K562 (cell line): ENCODE measurements at regions not wholly inside any gene's neighbourhood (a gene's known extent, or its start where the extent isn't known, plus 50 kb on each side); places are given as distances from the start of the nearest gene placed in this dataset.
A peak's percentile ranks its signal among the peaks of the same experiment; 100 is the strongest.

Experiments used
- ATAC-seq: fragments of 200-7000 bp; cut with Tn5 transposase; 3 replicates; pipeline ENCODE4 v1.9.1; 2020; ENCODE audit warnings: moderate library complexity
- BruUV-seq: library from RNA; stranded (reverse); fragments of 400-500 nt; replicated peaks from 2 replicates; lab custom pipeline; 2021; lab: Mats Ljungman, UMichigan
- CTCF ChIA-PET: fragments of 300-600 bp; formaldehyde crosslinking; extraction: SDS; loops from one replicate; lab custom pipeline; 2021; ENCODE audit warnings: low intra/inter-chr PET ratio; lab: Yijun Ruan, JAX
- POLR2A ChIA-PET: fragments of 300-600, 350-650 bp; sonication (Branson Sonifier 250); formaldehyde crosslinking; extraction: SDS; loops from one replicate; lab custom pipeline; 2021; ENCODE audit warnings: antibody characterized with exemption, inconsistent platforms; lab: Yijun Ruan, JAX
- DNase-seq, 4 experiments: peaks; one replicate each; pipeline versions ENCODE4 v3.0.0 to v3.0.0-alpha.2; 2011 to 2018; ENCODE audit warnings: low spot score in 3 of 4, mixed read lengths in 3 of 4; ENCODE audit errors: extremely low read depth in 1 of 4
- FAIRE-seq: peaks from 2 replicates; lab custom pipeline; 2011; peaks lifted over from hg19 to GRCh38; lab: Jason Lieb, UNC
- H2AFZ ChIP-seq: 2 replicates; pipeline ENCODE4 v1.6.0; 2011; ENCODE audit warnings: low read depth, low read length, control low read depth, inconsistent platforms
- H3K27ac ChIP-seq: fragments of 200-600 bp; 3 replicates; pipeline ENCODE4 v1.8.0; 2011; ENCODE audit warnings: low read depth, mild to moderate bottlenecking, control low read depth, inconsistent platforms, low read length, moderate library complexity, mixed read lengths; ENCODE audit errors: extremely low read depth
- H3K27me3 ChIP-seq, 2 experiments: fragments of 300-600 bp in 1 of 2; 2 replicates in 1 of 2; 3 replicates in 1 of 2; pipeline versions ENCODE4 v1.6.0 to v1.8.0; 2011; ENCODE audit warnings: inconsistent platforms in 2 of 2, low read length in 2 of 2, mild to moderate bottlenecking in 1 of 2, mixed read lengths in 1 of 2, moderate library complexity in 1 of 2; ENCODE audit not compliant: control insufficient read depth in 2 of 2, insufficient read depth in 2 of 2
- H3K36me3 ChIP-seq: fragments of 300-600 bp; 3 replicates; pipeline ENCODE4 v1.8.0; 2011; ENCODE audit warnings: mild to moderate bottlenecking, low read length, inconsistent platforms; ENCODE audit not compliant: control insufficient read depth, insufficient read depth
- H3K4me1 ChIP-seq, 2 experiments: fragments of 200-600 bp in 1 of 2; replicated peaks in 1 of 2; 2 replicates in 1 of 2; 3 replicates in 1 of 2; pipeline versions ENCODE4 v1.5.1 to v1.8.0; 2011; ENCODE audit warnings: inconsistent platforms in 2 of 2, low read length in 2 of 2, mild to moderate bottlenecking in 1 of 2, mixed read lengths in 1 of 2, moderate library complexity in 1 of 2; ENCODE audit not compliant: control insufficient read depth in 2 of 2, insufficient read depth in 2 of 2
- H3K4me2 ChIP-seq: 2 replicates; pipeline ENCODE4 v1.6.1; 2011; ENCODE audit warnings: low read length, control low read depth, inconsistent platforms, mixed read lengths; ENCODE audit not compliant: insufficient read depth
- H3K4me3 ChIP-seq: fragments of 200-600 bp; sonication (generic), shearing (Covaris generic); 2 replicates; pipeline ENCODE4 v1.5.1; 2016; ENCODE audit warnings: control low read depth, inconsistent platforms
- H3K79me2 ChIP-seq: fragments of 200-600 bp; 3 replicates; pipeline ENCODE4 v1.8.0; 2011; ENCODE audit warnings: low read length, inconsistent platforms; ENCODE audit not compliant: control insufficient read depth, insufficient read depth
- H3K9ac ChIP-seq, 2 experiments: 2 replicates each; pipeline versions ENCODE4 v1.6.0 to v1.6.1; 2011; ENCODE audit warnings: low read depth in 2 of 2, low read length in 2 of 2, control low read depth in 1 of 2, inconsistent platforms in 1 of 2, mild to moderate bottlenecking in 1 of 2, mixed read lengths in 1 of 2; ENCODE audit not compliant: insufficient read depth in 1 of 2
- H3K9me1 ChIP-seq: one replicate; pipeline ENCODE4 v1.6.0; 2011; ENCODE audit warnings: inconsistent platforms, mild to moderate bottlenecking, low read length, moderate library complexity; ENCODE audit not compliant: control insufficient read depth, insufficient read depth
- H3K9me3 ChIP-seq: replicated peaks from 2 replicates; pipeline ENCODE4 v1.5.1; 2011; ENCODE audit warnings: low read depth, low read length, inconsistent platforms; ENCODE audit not compliant: control insufficient read depth, insufficient read depth
- H4K20me1 ChIP-seq: replicated peaks from 2 replicates; pipeline ENCODE4 v1.6.1; 2011; ENCODE audit warnings: low read length, inconsistent platforms, mixed read lengths; ENCODE audit not compliant: control insufficient read depth, insufficient read depth
- ATF7 ChIP-seq: fragments of 450-650 bp; IDR thresholded peaks from 2 replicates; pipeline ENCODE4 v1.7.1; 2014; ENCODE audit warnings: mild to moderate bottlenecking, moderate library complexity
- CSDE1 ChIP-seq, 2 experiments: fragments of 450-650 bp; IDR thresholded peaks; 2 replicates each; pipeline ENCODE4 v1.6.1; 2016; ENCODE audit warnings: mild to moderate bottlenecking in 1 of 2
- FOSL1 ChIP-seq: fragments of 200-800 bp; sonication (Bioruptor generic); conservative IDR thresholded peaks from 2 replicates; pipeline ENCODE4 v1.6.1; 2016; ENCODE audit warnings: missing genetic modification characterization, missing compliant biosample characterization
- FOXA1 ChIP-seq: fragments of 450-650 bp; IDR thresholded peaks from 2 replicates; pipeline ENCODE4 v1.6.1; 2016; ENCODE audit warnings: mild to moderate bottlenecking, borderline replicate concordance
- NFE2L1 ChIP-seq: fragments of 450-650 bp; IDR thresholded peaks from 2 replicates; pipeline ENCODE4 v1.6.1; 2016; ENCODE audit warnings: missing genetic modification characterization, low read depth, mild to moderate bottlenecking, missing compliant biosample characterization, moderate library complexity, borderline replicate concordance
- NR0B1 ChIP-seq: fragments of 450-650 bp; IDR thresholded peaks from one replicate; pipeline ENCODE4 v1.6.1; 2018; ENCODE audit warnings: mild to moderate bottlenecking, moderate library complexity; ENCODE audit not compliant: partially characterized antibody
- WGBS: fragments of 100-300 bp; shearing (Covaris generic); methylation state at CpG from one replicate; pipeline ENCODE4 v1.1.6; 2016; ENCODE audit warnings: low coverage, mixed read lengths; ENCODE audit not compliant: insufficient coverage; ENCODE audit errors: missing lambda C conversion rate; 5-methylcytosine and 5-hydroxymethylcytosine counted together
- in situ Hi-C: fragments of 300-500 bp; cut with MboI; formaldehyde crosslinking; loops from 4 replicates; pipeline ENCODE4 v1.15.0; 2018; ENCODE audit warnings: inconsistent platforms, mixed read lengths
- intact Hi-C: fragments of 100-400 bp; cut with micrococcal nuclease; formaldehyde crosslinking; loops from 2 replicates; pipeline ENCODE4 v1.14.2; 2022
- TF ChIP-seq, protein P1 (sequence below): sonication (generic); IDR thresholded peaks from 2 replicates; pipeline ENCODE4 v1.6.1; 2016

DNA sequence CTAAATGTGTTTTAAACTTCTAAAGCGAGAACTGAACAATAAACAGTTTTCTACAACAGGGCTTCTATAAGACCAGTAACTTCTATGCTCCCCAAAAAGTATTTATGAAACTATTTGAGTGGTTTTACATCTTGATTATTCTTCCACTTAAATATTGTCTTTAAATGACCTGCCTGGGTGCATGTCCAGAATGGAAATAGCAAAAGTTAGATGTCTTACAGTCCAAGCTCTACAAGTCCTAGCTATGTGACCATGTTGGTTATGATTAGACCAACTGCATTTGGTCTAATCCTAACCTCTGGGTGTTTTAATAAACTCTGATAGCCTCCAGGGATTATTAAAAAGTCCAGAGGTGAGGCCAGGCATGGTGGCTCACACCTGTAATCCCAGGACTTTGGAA lies 79.0 kb upstream of the ATXN3L start:
- no peak overlapping the region for H3K4me3 ChIP-seq
- no peaks in the 10 kb centered on the region for H3K9me3 ChIP-seq
- H3K4me2 ChIP-seq, result no peak overlapping the region
- no peaks in the 10 kb centered on the region for H4K20me1 ChIP-seq
- no peak overlapping the region for H3K9ac ChIP-seq
- no peaks in the 10 kb centered on the region for H3K79me2 ChIP-seq
- ChIA-PET CTCF (no interaction called here), POLR2A (no interaction called here)
- 40% methylated on average over 1 of the region's 1 CpG for WGBS
- H3K36me3 ChIP-seq, result no peaks in the 10 kb centered on the region
- H3K27ac ChIP-seq, result no peak overlapping the region
- H2AFZ ChIP-seq, result no peak overlapping the region
- TF ChIP-seq, protein P1, sequence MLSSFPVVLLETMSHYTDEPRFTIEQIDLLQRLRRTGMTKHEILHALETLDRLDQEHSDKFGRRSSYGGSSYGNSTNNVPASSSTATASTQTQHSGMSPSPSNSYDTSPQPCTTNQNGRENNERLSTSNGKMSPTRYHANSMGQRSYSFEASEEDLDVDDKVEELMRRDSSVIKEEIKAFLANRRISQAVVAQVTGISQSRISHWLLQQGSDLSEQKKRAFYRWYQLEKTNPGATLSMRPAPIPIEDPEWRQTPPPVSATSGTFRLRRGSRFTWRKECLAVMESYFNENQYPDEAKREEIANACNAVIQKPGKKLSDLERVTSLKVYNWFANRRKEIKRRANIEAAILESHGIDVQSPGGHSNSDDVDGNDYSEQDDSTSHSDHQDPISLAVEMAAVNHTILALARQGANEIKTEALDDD, result 0 out of 2 replicates have a peak, but pooled peaks have one; percentile 4
- TF ChIP-seq FOSL1 (tag) (peak; percentile 59), NFE2L1 (tag) (no peak), NR0B1 (no peak), ATF7 (0 out of 2 replicates have a peak, but pooled peaks have one; percentile 2), CSDE1 (IDR thresholded peaks at IDR 0.05) (no peak), FOXA1 (no peak)
- H3K27me3 ChIP-seq, result no peaks in the 10 kb centered on the region
- DNase-seq (no peak), ATAC-seq (no peak), FAIRE-seq (no peak)
- in situ Hi-C loops (no loop called here), intact Hi-C loops (no loop called here)
- H3K4me1 ChIP-seq, result peaks cover 0 to 3% of the 10 kb centered on the region in 2 experiments; a peak in 2 of 5 replicates
- no TSS peak for BruUV-seq
- H3K9me1 ChIP-seq, result no peaks in the 10 kb centered on the region
